Liver (tissue), 8 donors: ENCODE measurements at regions not wholly inside any gene's neighbourhood (a gene's known extent, or its start where the extent isn't known, plus 50 kb on each side); places are given as distances from the start of the nearest gene placed in this dataset.

Experiments
- DNase-seq: peaks from one replicate; pipeline ENCODE4 v3.0.0-alpha.2; 2017; ENCODE audit warnings: low spot score
- H3K27ac ChIP-seq, 2 donors: one replicate each; pipeline ENCODE4 v1.7.0; 2013; ENCODE audit warnings: inconsistent platforms in 2 of 2, low read length in 2 of 2, control low read depth in 1 of 2, low read depth in 1 of 2, mild to moderate bottlenecking in 1 of 2
- H3K27me3 ChIP-seq, 4 donors: one replicate each; pipeline versions ENCODE4 v1.6.1 to v1.7.0; 2013; ENCODE audit warnings: low read length in 3 of 4, inconsistent platforms in 1 of 4, mild to moderate bottlenecking in 1 of 4, moderate library complexity in 1 of 4; ENCODE audit not compliant: control insufficient read depth in 4 of 4, insufficient read depth in 4 of 4
- H3K36me3 ChIP-seq, 4 donors: one replicate each; pipeline versions ENCODE4 v1.6.1 to v1.7.0; 2013; ENCODE audit warnings: low read length in 3 of 4, mild to moderate bottlenecking in 3 of 4, low read depth in 1 of 4, moderate library complexity in 1 of 4; ENCODE audit not compliant: control insufficient read depth in 4 of 4, insufficient read depth in 3 of 4
- H3K4me1 ChIP-seq, 4 donors: one replicate each; pipeline versions ENCODE4 v1.6.1 to v1.7.0; 2013; ENCODE audit warnings: low read length in 3 of 4, mild to moderate bottlenecking in 3 of 4, moderate library complexity in 1 of 4; ENCODE audit not compliant: control insufficient read depth in 4 of 4, insufficient read depth in 4 of 4
- H3K4me3 ChIP-seq, 3 donors: one replicate each; pipeline versions ENCODE4 v1.6.1 to v1.7.0; 2013; ENCODE audit warnings: low read length in 3 of 3, control low read depth in 1 of 3, low read depth in 1 of 3, mild to moderate bottlenecking in 1 of 3
- H3K9ac ChIP-seq, 2 donors: one replicate each; pipeline ENCODE4 v1.7.0; 2013; ENCODE audit warnings: low read length in 2 of 2, mild to moderate bottlenecking in 2 of 2, moderate library complexity in 2 of 2, control low read depth in 1 of 2, low read depth in 1 of 2
- H3K9me3 ChIP-seq, 4 donors: one replicate each; pipeline versions ENCODE4 v1.6.1 to v1.7.0; 2013; ENCODE audit warnings: low read length in 3 of 4; ENCODE audit not compliant: control insufficient read depth in 4 of 4
- EGR1 ChIP-seq, 2 donors: IDR thresholded peaks; 2 replicates each; pipeline ENCODE4 v1.6.1; 2016 to 2018; ENCODE audit warnings: antibody characterized with exemption in 2 of 2, low read depth in 2 of 2
- FOXA1 ChIP-seq: IDR thresholded peaks from 2 replicates; pipeline ENCODE4 v1.6.1; 2016; ENCODE audit warnings: antibody characterized with exemption
- FOXA2 ChIP-seq: IDR thresholded peaks from 2 replicates; pipeline ENCODE4 v1.6.1; 2016; ENCODE audit warnings: antibody characterized with exemption
- GABPA ChIP-seq, 2 donors: IDR thresholded peaks in 1 of 2; conservative IDR thresholded peaks in 1 of 2; 2 replicates each; pipeline ENCODE4 v1.6.1; 2016; ENCODE audit warnings: antibody characterized with exemption in 2 of 2, mild to moderate bottlenecking in 1 of 2, moderate library complexity in 1 of 2
- HNF4A ChIP-seq, 2 donors: conservative IDR thresholded peaks; 2 replicates each; pipeline ENCODE4 v1.6.1; 2016; ENCODE audit warnings: antibody characterized with exemption in 2 of 2, mild to moderate bottlenecking in 2 of 2
- HNF4G ChIP-seq: IDR thresholded peaks from 2 replicates; pipeline ENCODE4 v1.6.1; 2016; ENCODE audit warnings: antibody characterized with exemption
- JUND ChIP-seq, 2 donors: IDR thresholded peaks; 2 replicates each; pipeline ENCODE4 v1.6.1; 2016; ENCODE audit warnings: antibody characterized with exemption in 2 of 2
- NR2F2 ChIP-seq: IDR thresholded peaks from 2 replicates; pipeline ENCODE4 v1.6.1; 2016; ENCODE audit warnings: antibody characterized with exemption
- RAD21 ChIP-seq, 2 donors: IDR thresholded peaks; 2 replicates each; pipeline ENCODE4 v1.6.1; 2016; ENCODE audit warnings: antibody characterized with exemption in 2 of 2, mild to moderate bottlenecking in 2 of 2
- RXRA ChIP-seq, 2 donors: IDR thresholded peaks; 2 replicates each; pipeline ENCODE4 v1.6.1; 2017 to 2018; ENCODE audit warnings: antibody characterized with exemption in 2 of 2, mild to moderate bottlenecking in 1 of 2
- SP1 ChIP-seq: IDR thresholded peaks from 2 replicates; pipeline ENCODE4 v1.6.1; 2018; ENCODE audit warnings: antibody characterized with exemption, mild to moderate bottlenecking
- TAF1 ChIP-seq: conservative IDR thresholded peaks from 2 replicates; pipeline ENCODE4 v1.6.1; 2016; ENCODE audit warnings: antibody characterized with exemption, mild to moderate bottlenecking
- YY1 ChIP-seq: IDR thresholded peaks from 2 replicates; pipeline ENCODE4 v1.6.1; 2016; ENCODE audit warnings: antibody characterized with exemption, mild to moderate bottlenecking
- WGBS: extraction: QIAGEN DNeasy Blood & Tissue Kit; methylation state at CpG from one replicate; pipeline ENCODE4 v1.1.7; 2013; 5-methylcytosine and 5-hydroxymethylcytosine counted together
- TF ChIP-seq, protein P1 (sequence below): IDR thresholded peaks from 2 replicates; pipeline ENCODE4 v1.6.1; 2016; ENCODE audit warnings: antibody characterized with exemption, mild to moderate bottlenecking
- TF ChIP-seq, protein P2 (sequence below): fragments of 150-350 bp; IDR thresholded peaks from 2 replicates; pipeline ENCODE4 v1.5.1; 2017; ENCODE audit warnings: improper control_type of control experiment, low read depth, low read length; ENCODE audit not compliant: missing input control
- TF ChIP-seq, protein P3 (sequence below): IDR thresholded peaks from 2 replicates; pipeline ENCODE4 v1.6.1; 2016; ENCODE audit warnings: antibody characterized with exemption
- TF ChIP-seq, protein P4 (sequence below): IDR thresholded peaks from 2 replicates; pipeline ENCODE4 v1.6.1; 2016; ENCODE audit warnings: antibody characterized with exemption
- TF ChIP-seq, protein P5 (sequence below): IDR thresholded peaks from 2 replicates; pipeline ENCODE4 v1.6.1; 2016; ENCODE audit warnings: antibody characterized with exemption
- donor health status: healthy.
- donor health status: healthy.
- donor health status: healthy.
- donor health status: healthy.
- donor health status: healthy.

DNA sequence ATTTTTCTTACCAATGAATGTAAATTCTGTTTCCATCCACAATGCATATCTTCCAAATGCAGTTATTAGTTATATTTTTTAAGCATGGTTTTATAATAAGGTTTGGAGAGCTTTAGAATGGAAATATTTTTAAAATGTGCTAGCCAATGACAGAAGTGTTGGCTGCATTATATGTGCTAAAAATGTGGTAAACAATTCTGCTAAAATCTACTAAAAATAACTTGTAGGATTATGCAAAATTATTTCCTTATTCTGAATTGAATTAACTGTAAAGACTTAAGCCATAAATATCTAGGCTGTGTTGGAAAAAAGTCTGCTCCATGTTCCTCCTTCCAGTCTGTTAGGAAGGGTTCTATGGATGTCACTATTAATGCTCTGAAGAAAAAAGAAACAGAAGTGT, 503.3 kb downstream of the PRR16 start (continued):
- no peak for TF ChIP-seq YY1

DNA sequence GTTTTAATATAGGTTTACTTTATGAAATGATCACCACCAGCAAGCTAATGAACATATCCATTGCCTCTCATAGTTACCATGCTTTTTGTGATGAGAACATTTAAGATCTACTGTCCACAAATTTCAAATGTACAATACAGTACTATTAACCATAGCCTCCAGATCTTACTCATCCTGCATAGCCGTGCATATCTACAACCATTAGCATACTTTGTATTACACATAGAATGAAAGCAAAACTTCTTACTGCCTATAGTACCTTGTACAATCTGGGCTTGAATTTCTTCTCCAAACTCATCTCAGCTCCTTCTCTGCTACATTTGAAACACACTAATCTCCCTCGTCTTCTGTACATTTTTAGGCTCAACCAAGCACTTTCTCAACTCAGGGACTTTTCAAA, 510.6 kb downstream of the PRR16 start:
- WGBS: 80% methylated on average over 2 of the region's 2 CpGs
- Histone ChIP-seq H3K9me3 (no peaks in the 10 kb centered on the region), H3K27ac (no peak overlapping the region), H3K4me1 (no peaks in the 10 kb centered on the region), H3K4me3 (no peak overlapping the region), H3K9ac (no peak overlapping the region), H3K36me3 (no peaks in the 10 kb centered on the region), H3K27me3 (no peaks in the 10 kb centered on the region)
- no peak for DNase-seq
- TF ChIP-seq, protein P1, sequence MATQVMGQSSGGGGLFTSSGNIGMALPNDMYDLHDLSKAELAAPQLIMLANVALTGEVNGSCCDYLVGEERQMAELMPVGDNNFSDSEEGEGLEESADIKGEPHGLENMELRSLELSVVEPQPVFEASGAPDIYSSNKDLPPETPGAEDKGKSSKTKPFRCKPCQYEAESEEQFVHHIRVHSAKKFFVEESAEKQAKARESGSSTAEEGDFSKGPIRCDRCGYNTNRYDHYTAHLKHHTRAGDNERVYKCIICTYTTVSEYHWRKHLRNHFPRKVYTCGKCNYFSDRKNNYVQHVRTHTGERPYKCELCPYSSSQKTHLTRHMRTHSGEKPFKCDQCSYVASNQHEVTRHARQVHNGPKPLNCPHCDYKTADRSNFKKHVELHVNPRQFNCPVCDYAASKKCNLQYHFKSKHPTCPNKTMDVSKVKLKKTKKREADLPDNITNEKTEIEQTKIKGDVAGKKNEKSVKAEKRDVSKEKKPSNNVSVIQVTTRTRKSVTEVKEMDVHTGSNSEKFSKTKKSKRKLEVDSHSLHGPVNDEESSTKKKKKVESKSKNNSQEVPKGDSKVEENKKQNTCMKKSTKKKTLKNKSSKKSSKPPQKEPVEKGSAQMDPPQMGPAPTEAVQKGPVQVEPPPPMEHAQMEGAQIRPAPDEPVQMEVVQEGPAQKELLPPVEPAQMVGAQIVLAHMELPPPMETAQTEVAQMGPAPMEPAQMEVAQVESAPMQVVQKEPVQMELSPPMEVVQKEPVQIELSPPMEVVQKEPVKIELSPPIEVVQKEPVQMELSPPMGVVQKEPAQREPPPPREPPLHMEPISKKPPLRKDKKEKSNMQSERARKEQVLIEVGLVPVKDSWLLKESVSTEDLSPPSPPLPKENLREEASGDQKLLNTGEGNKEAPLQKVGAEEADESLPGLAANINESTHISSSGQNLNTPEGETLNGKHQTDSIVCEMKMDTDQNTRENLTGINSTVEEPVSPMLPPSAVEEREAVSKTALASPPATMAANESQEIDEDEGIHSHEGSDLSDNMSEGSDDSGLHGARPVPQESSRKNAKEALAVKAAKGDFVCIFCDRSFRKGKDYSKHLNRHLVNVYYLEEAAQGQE: no peak
- TF ChIP-seq EGR1 (IDR thresholded peaks at IDR 0.05; ENCODE audit: low read depth in 2 of 2) (no peak), HNF4G (no peak), SP1 (no peak), NR2F2 (no peak), FOXA2 (no peak), YY1 (no peak), TAF1 (no peak), JUND (IDR thresholded peaks at IDR 0.05) (no peak), FOXA1 (no peak), HNF4A (conservative IDR thresholded peaks at IDR 0.05) (no peak), RXRA (IDR thresholded peaks at IDR 0.05) (no peak), GABPA (IDR thresholded peaks at IDR 0.05 in 1 of 2, conservative IDR thresholded peaks at IDR 0.05 in 1 of 2) (no peak), RAD21 (IDR thresholded peaks at IDR 0.05) (no peak)
- TF ChIP-seq, protein P2, sequence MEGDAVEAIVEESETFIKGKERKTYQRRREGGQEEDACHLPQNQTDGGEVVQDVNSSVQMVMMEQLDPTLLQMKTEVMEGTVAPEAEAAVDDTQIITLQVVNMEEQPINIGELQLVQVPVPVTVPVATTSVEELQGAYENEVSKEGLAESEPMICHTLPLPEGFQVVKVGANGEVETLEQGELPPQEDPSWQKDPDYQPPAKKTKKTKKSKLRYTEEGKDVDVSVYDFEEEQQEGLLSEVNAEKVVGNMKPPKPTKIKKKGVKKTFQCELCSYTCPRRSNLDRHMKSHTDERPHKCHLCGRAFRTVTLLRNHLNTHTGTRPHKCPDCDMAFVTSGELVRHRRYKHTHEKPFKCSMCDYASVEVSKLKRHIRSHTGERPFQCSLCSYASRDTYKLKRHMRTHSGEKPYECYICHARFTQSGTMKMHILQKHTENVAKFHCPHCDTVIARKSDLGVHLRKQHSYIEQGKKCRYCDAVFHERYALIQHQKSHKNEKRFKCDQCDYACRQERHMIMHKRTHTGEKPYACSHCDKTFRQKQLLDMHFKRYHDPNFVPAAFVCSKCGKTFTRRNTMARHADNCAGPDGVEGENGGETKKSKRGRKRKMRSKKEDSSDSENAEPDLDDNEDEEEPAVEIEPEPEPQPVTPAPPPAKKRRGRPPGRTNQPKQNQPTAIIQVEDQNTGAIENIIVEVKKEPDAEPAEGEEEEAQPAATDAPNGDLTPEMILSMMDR: no peak
- TF ChIP-seq, protein P3, sequence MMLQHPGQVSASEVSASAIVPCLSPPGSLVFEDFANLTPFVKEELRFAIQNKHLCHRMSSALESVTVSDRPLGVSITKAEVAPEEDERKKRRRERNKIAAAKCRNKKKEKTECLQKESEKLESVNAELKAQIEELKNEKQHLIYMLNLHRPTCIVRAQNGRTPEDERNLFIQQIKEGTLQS: no peak
- TF ChIP-seq, protein P4, sequence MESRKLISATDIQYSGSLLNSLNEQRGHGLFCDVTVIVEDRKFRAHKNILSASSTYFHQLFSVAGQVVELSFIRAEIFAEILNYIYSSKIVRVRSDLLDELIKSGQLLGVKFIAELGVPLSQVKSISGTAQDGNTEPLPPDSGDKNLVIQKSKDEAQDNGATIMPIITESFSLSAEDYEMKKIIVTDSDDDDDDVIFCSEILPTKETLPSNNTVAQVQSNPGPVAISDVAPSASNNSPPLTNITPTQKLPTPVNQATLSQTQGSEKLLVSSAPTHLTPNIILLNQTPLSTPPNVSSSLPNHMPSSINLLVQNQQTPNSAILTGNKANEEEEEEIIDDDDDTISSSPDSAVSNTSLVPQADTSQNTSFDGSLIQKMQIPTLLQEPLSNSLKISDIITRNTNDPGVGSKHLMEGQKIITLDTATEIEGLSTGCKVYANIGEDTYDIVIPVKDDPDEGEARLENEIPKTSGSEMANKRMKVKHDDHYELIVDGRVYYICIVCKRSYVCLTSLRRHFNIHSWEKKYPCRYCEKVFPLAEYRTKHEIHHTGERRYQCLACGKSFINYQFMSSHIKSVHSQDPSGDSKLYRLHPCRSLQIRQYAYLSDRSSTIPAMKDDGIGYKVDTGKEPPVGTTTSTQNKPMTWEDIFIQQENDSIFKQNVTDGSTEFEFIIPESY: no peak
- TF ChIP-seq, protein P5, sequence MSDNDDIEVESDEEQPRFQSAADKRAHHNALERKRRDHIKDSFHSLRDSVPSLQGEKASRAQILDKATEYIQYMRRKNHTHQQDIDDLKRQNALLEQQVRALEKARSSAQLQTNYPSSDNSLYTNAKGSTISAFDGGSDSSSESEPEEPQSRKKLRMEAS: no peak
